Psoas muscle (tissue), 7 donors: ENCODE measurements at regions not wholly inside any gene's neighbourhood (a gene's known extent, or its start where the extent isn't known, plus 50 kb on each side); places are given as distances from the start of the nearest gene placed in this dataset.

Experiments used
- ATAC-seq, 4 donors: fragments of 200-7000 bp; cut with Tn5 transposase; one replicate each; pipeline ENCODE4 v1.9.1; 2020; ENCODE audit warnings: moderate library complexity in 3 of 4, mild to moderate bottlenecking in 2 of 4
- DNase-seq, 2 donors: peaks; one replicate each; pipeline ENCODE4 v3.0.0-alpha.2; 2020
- H3K27ac ChIP-seq: fragments of 200-600 bp; one replicate; pipeline ENCODE4 v1.8.0; 2022
- H3K27me3 ChIP-seq, 3 donors: fragments of 200-600 bp in 1 of 3; one replicate each; pipeline versions ENCODE4 v1.6.1 to v1.8.0; 2013 to 2022; ENCODE audit warnings: low read length in 2 of 3, mild to moderate bottlenecking in 2 of 3, moderate library complexity in 1 of 3; ENCODE audit not compliant: insufficient read depth in 3 of 3
- H3K36me3 ChIP-seq, 2 donors: fragments of 200-600 bp in 1 of 2; one replicate each; pipeline versions ENCODE4 v1.6.1 to v1.8.0; 2013 to 2022; ENCODE audit warnings: low read depth in 1 of 2, mild to moderate bottlenecking in 1 of 2, moderate library complexity in 1 of 2; ENCODE audit not compliant: insufficient read depth in 1 of 2
- H3K4me1 ChIP-seq: fragments of 200-600 bp; one replicate; pipeline ENCODE4 v1.8.0; 2022
- H3K4me3 ChIP-seq: fragments of 200-600 bp; one replicate; pipeline ENCODE4 v1.8.0; 2022; ENCODE audit warnings: mild to moderate bottlenecking
- H3K9me3 ChIP-seq: fragments of 200-600 bp; one replicate; pipeline ENCODE4 v1.8.0; 2022
- CTCF ChIP-seq: fragments of 200-600 bp; IDR thresholded peaks from one replicate; pipeline ENCODE4 v1.8.0; 2022; ENCODE audit warnings: antibody characterized with exemption
- whole genome bisulfite sequencing, 3 donors: extraction: QIAGEN DNeasy Blood & Tissue Kit; methylation state at CpG; one replicate each; pipeline versions ENCODE4 v1.1.6 to v1.1.7; 2013; 5-methylcytosine and 5-hydroxymethylcytosine counted together
- intact Hi-C, 2 donors: fragments of 100-400 bp; cut with DNase I; formaldehyde crosslinking; loops; one replicate each; pipeline versions ENCODE4 v1.11.0 to v1.14.2; 2022
- donor health status: healthy with polysubstance abuse.
- donor health status: DM: no; HTN: no; CAD: no; lungs with moderate emphysema.
- donor health status: Bipolar disorder and iron deficiency.
- donor health status: healthy.
- donor health status: DM: yes; HTN: yes; CAD: no.
- donor health status: DM: no; HTN: no; CAD: no.
- donor health status: DM: yes; HTN: yes; CAD: no.

DNA sequence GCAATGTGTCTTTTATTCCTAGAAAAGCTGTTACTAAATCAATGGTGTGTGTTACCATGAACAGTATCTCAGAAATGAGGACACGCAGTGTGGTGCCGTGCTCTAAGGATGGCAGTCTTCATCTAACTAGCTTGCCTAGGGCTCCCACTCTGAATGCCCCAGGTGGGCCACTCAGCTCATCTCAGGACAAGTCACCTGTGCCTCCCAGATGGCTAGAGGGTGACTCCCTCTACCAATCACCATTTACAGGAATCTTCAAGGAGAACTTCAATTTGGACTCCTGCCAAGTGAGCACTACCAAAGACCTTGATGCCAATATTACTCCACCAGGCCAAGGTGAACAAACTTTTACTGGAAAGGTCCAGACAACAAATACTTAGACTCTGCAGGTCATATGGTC is 202.8 kb upstream of the FOXQ1 start:
- WGBS, 3 donors = 60 to 97% (median 73%) methylated on average over 2 of the region's 2 CpGs
- intact Hi-C loops = loop anchor here in 1 of 2 donors (5.0 kb wide), 1 partner anchor 188 kb away; no protein-coding TSS in a partner anchor
- Histone ChIP-seq H3K9me3 (no peaks in the 10 kb centered on the region), H3K36me3 (no peaks in the 10 kb centered on the region), H3K4me1 (no peaks in the 10 kb centered on the region), H3K27me3 (no peaks in the 10 kb centered on the region), H3K27ac (no peak overlapping the region), H3K4me3 (no peak overlapping the region)
- DNase-seq = no peak
- ATAC-seq = no peak
- no peak for TF ChIP-seq CTCF

- no peak for TF ChIP-seq CTCF
- no peaks in the 10 kb centered on the region for H3K36me3 ChIP-seq
These were observed 203.7 kb upstream of the FOXQ1 start for GRCh38 chr6:1108198-1108597.

GRCh38 chr6:1107578-1107977 is 204.3 kb upstream of the FOXQ1 start:
- no peaks in the 10 kb centered on the region for H3K9me3 ChIP-seq
- no peak overlapping the region for H3K4me3 ChIP-seq
- intact Hi-C loops = loop anchor here in 1 of 2 donors (5.0 kb wide), 1 partner anchor 190 kb away; no protein-coding TSS in a partner anchor
- H3K27me3 ChIP-seq = no peaks in the 10 kb centered on the region
- no peaks in the 10 kb centered on the region for H3K36me3 ChIP-seq
- no peak overlapping the region for H3K27ac ChIP-seq
- no peaks in the 10 kb centered on the region for H3K4me1 ChIP-seq
- WGBS, 3 donors = 83 to 95% (median 88%) methylated on average over 4 of the region's 4 CpGs
- TF ChIP-seq CTCF = no peak
- DNase-seq (no peak), ATAC-seq (no peak)

More at GRCh38 chr6:1108198-1108597, 203.7 kb upstream of the FOXQ1 start:
- Histone ChIP-seq H3K27ac (no peak overlapping the region), H3K27me3 (no peaks in the 10 kb centered on the region), H3K4me1 (no peaks in the 10 kb centered on the region), H3K9me3 (no peaks in the 10 kb centered on the region), H3K4me3 (no peak overlapping the region)
- DNase-seq (no peak), ATAC-seq (no peak)
- intact Hi-C loops = loop anchor here in 1 of 2 donors (5.0 kb wide), 1 partner anchor 189 kb away; no protein-coding TSS in a partner anchor
- 84 to 88% (median 84%) methylated on average over 8 of the region's 8 CpGs for WGBS, 3 donors

DNA sequence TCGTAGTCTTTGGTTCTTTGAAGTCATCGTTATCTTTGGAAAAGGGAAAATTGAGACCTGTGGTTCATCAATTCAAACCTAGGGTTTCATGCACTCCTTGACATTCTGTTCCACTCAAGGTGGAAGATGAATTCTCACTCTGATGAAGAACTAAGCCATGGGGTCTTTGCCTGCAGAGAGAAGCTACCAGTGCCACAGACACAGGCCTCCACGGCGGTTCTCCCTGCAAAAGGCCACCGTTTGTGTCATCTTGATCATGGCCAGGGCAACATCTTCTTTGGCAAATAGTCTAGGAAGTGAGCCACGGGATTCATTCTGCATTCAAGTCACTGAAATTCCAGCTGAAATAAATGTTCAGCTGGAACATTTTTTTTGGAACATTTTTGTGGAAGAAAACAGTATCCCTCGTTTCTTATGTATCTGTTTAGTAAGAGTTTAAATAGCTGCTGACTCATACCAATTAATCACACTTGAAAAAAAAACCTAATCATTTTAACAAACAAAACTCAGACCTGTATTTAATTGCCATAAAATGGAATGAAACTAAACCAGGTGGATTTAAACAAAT is 206.0 kb upstream of the FOXQ1 start:
- Histone ChIP-seq H3K4me1 (no peaks in the 10 kb centered on the region), H3K36me3 (no peaks in the 10 kb centered on the region), H3K9me3 (no peaks in the 10 kb centered on the region), H3K4me3 (no peak overlapping the region), H3K27ac (no peak overlapping the region), H3K27me3 (peaks cover 0 to 4% (median 2%) of the 10 kb centered on the region in 3 donors)
- DNase-seq (no peak), ATAC-seq (no peak)
- WGBS, 3 donors = 51 to 76% (median 60%) methylated on average over 7 of the region's 7 CpGs
- intact Hi-C loops = loop anchor here in 1 of 2 donors (5.0 kb wide), 1 partner anchor 191 kb away; no protein-coding TSS in a partner anchor
- TF ChIP-seq CTCF = no peak
